ENCODE measurements at regions not wholly inside any gene's neighbourhood (a gene's known extent, or its start where the extent isn't known, plus 50 kb on each side); places are given as distances from the start of the nearest gene placed in this dataset.

- no peaks in the 10 kb centered on the region for H3K36me3 ChIP-seq (ENCODE audit: control insufficient read depth in 2 of 4, insufficient read depth in 4 of 4, low read length in 3 of 4)
- H4K8ac ChIP-seq (ENCODE audit: extremely low read depth, insufficient read depth, low read length), result no peak overlapping the region
- H2BK20ac ChIP-seq (ENCODE audit: low read length), result no peak overlapping the region; the same call in 1 of the 2 replicates
- H3K14ac ChIP-seq (ENCODE audit: insufficient read length), result no peak overlapping the region
- DNase-seq (ENCODE audit: low read depth in 1 of 2, low spot score in 2 of 2) (no peak), FAIRE-seq (no peak)
- no peak overlapping the region for H3K4me3 ChIP-seq (ENCODE audit: extremely low read depth in 1 of 4, insufficient read depth in 2 of 4, low read depth in 3 of 4, low read length in 4 of 4)
- H2BK15ac ChIP-seq (ENCODE audit: low read length), result no peak overlapping the region
- no peaks in the 10 kb centered on the region for H3K9me3 ChIP-seq (ENCODE audit: insufficient read depth in 2 of 2, low read depth in 1 of 2, low read length in 1 of 2)
- H3K18ac ChIP-seq (ENCODE audit: extremely low read depth, low read length), result no peak overlapping the region
- H3K79me1 ChIP-seq (ENCODE audit: low read depth, low read length), result no peaks in the 10 kb centered on the region
- CTCF ChIA-PET (ENCODE audit: partially characterized antibody), result interaction anchor here (0.5 to 1.3 kb wide), 3 partner anchors 29 to 692 kb away, joined by 3 read pairs; no protein-coding TSS in a partner anchor
- H3K23ac ChIP-seq (ENCODE audit: insufficient read length), result no peak overlapping the region
- no peak overlapping the region for H3K27ac ChIP-seq (ENCODE audit: low read depth, low read length)
- H2BK12ac ChIP-seq (ENCODE audit: low read depth, low read length), result no peak overlapping the region
- H3K9ac ChIP-seq (replicated peaks in 1 of 4; ENCODE audit: extremely low read depth in 1 of 4, low read depth in 3 of 4, low read length in 3 of 4), result no peak overlapping the region
- H4K91ac ChIP-seq (replicated peaks; ENCODE audit: insufficient read length, low read length), result no peak overlapping the region
- no peaks in the 10 kb centered on the region for H3K79me2 ChIP-seq (ENCODE audit: control insufficient read depth in 1 of 2, insufficient read depth in 2 of 2, low read length in 2 of 2)
- H3K27me3 ChIP-seq (replicated peaks in 1 of 4; ENCODE audit: control insufficient read depth in 3 of 4, extremely low read depth in 1 of 4, insufficient read depth in 3 of 4, low read length in 3 of 4), result no peaks in the 10 kb centered on the region
- no peak overlapping the region for H2BK120ac ChIP-seq (replicated peaks; ENCODE audit: low read depth, low read length)
- TF ChIP-seq KDM1A (IDR thresholded peaks at IDR 0.05; ENCODE audit: borderline replicate concordance, low read length) (no peak), BRCA1 (IDR thresholded peaks at IDR 0.05; ENCODE audit: low read depth, low read length) (no peak)
- no peak overlapping the region for H4K5ac ChIP-seq (ENCODE audit: insufficient read length, low read depth, low read length)
- H3K4me1 ChIP-seq (replicated peaks in 1 of 4; ENCODE audit: control insufficient read depth in 3 of 4, insufficient read depth in 4 of 4, low read length in 3 of 4), result peaks cover 3 to 9% (median 6%) of the 10 kb centered on the region in 4 experiments; a peak in 6 of 7 replicates
- H3K56ac ChIP-seq (replicated peaks; ENCODE audit: insufficient read length, low read depth, low read length), result no peak overlapping the region
- H2AFZ ChIP-seq (ENCODE audit: low read length), result no peak overlapping the region
- 83% methylated on average over 6 of the region's 6 CpGs; no CpG with 5 or more reads in 1 of the 2 experiments for WGBS, 2 experiments (ENCODE audit: extremely low coverage in 1 of 2, insufficient coverage in 1 of 2, insufficient read length in 1 of 2, insufficient replicate concordance in 2 of 2, low coverage in 1 of 2, low lambda C conversion rate in 2 of 2, missing lambda C conversion rate in 1 of 2)
- no peak overlapping the region for H2AK5ac ChIP-seq (ENCODE audit: low read depth, low read length)
- POLR2A ChIA-PET (ENCODE audit: partially characterized antibody), result no interaction called here
- H3K4ac ChIP-seq (replicated peaks; ENCODE audit: insufficient read length, low read depth, low read length), result no peak overlapping the region
- H4K20me1 ChIP-seq (replicated peaks in 1 of 2; ENCODE audit: control insufficient read depth in 1 of 2, insufficient read depth in 2 of 2, low read length in 2 of 2), result no peaks in the 10 kb centered on the region
- H3K4me2 ChIP-seq (ENCODE audit: insufficient read depth in 1 of 2, low read depth in 2 of 2, low read length in 2 of 2), result no peak overlapping the region
- no peaks in the 10 kb centered on the region for H3K23me2 ChIP-seq (ENCODE audit: low read depth, low read length)
- H2BK5ac ChIP-seq (ENCODE audit: low read depth, low read length), result no peak overlapping the region
These were observed 56.3 kb upstream of the SMIM36 start for GRCh38 chr17:55567240-55568214.

Data from H1 (cell line).